ENCODE measurements at regions not wholly inside any gene's neighbourhood (a gene's known extent, or its start where the extent isn't known, plus 50 kb on each side); places are given as distances from the start of the nearest gene placed in this dataset.

DNA sequence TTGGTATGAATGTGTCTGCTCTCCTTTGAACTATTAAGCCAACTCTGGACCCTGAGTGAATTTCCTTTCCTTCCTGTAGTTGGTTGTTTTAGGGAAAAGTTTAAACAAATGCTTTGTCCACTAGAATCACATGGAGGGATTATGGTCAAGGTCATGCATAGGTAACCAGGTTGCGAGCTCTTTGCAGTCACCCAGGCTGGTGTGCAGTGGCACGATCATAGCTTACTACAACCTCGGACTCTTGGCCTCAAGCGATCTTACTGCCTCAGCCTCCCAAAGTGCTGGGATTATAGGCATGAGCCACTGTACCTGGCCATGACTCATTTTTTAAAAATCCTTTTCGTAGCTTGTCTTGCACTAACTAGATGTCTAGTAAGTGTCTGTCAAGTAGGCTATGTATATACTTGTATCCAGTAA, 88.0 kb upstream of the SOX4 start:
- no peaks in the 10 kb centered on the region for H3K4me1 Mint-ChIP-seq (ENCODE audit: low read depth, unreplicated experiment)
- H3K27ac Mint-ChIP-seq (ENCODE audit: unreplicated experiment) = no peak overlapping the region
- DNase-seq = no peak
- H3K27me3 Mint-ChIP-seq (ENCODE audit: unreplicated experiment) = peaks cover 2% of the 10 kb centered on the region
- H3K36me3 Mint-ChIP-seq (ENCODE audit: unreplicated experiment) = no peaks in the 10 kb centered on the region
- no peak overlapping the region for H3K4me3 Mint-ChIP-seq (ENCODE audit: unreplicated experiment)
- TF ChIP-seq, protein P1, sequence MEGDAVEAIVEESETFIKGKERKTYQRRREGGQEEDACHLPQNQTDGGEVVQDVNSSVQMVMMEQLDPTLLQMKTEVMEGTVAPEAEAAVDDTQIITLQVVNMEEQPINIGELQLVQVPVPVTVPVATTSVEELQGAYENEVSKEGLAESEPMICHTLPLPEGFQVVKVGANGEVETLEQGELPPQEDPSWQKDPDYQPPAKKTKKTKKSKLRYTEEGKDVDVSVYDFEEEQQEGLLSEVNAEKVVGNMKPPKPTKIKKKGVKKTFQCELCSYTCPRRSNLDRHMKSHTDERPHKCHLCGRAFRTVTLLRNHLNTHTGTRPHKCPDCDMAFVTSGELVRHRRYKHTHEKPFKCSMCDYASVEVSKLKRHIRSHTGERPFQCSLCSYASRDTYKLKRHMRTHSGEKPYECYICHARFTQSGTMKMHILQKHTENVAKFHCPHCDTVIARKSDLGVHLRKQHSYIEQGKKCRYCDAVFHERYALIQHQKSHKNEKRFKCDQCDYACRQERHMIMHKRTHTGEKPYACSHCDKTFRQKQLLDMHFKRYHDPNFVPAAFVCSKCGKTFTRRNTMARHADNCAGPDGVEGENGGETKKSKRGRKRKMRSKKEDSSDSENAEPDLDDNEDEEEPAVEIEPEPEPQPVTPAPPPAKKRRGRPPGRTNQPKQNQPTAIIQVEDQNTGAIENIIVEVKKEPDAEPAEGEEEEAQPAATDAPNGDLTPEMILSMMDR (IDR thresholded peaks at IDR 0.05; ENCODE audit: partially characterized antibody, unreplicated experiment) = no peak
- H3K9me3 Mint-ChIP-seq (ENCODE audit: unreplicated experiment) = peaks cover 3% of the 10 kb centered on the region

DNA sequence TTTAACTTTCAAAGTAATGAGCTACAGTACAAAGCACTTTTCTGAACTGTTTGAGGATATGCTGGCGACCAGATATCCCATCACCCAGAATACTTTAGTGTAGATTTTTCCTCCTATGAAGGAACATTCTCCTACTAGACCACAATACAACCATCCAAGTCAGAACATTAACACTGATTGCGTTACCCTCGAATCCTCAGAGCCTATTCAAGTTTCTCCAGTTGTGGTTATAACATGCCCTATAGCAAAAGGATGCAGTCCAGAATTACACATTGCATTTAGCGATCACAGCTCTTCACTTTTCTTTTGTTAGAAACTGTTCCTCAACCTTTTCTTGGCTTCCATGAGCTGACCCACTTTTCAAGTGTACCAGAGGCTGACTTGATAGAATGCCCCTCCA, 87.4 kb upstream of the SOX4 start:
- H3K36me3 Mint-ChIP-seq (ENCODE audit: unreplicated experiment) = no peaks in the 10 kb centered on the region
- TF ChIP-seq, protein P1 (IDR thresholded peaks at IDR 0.05; ENCODE audit: partially characterized antibody, unreplicated experiment) = no peak
- no peak overlapping the region for H3K27ac Mint-ChIP-seq (ENCODE audit: unreplicated experiment)
- no peak overlapping the region for H3K4me3 Mint-ChIP-seq (ENCODE audit: unreplicated experiment)
- H3K4me1 Mint-ChIP-seq (ENCODE audit: low read depth, unreplicated experiment) = no peaks in the 10 kb centered on the region
- H3K27me3 Mint-ChIP-seq (ENCODE audit: unreplicated experiment) = peaks cover 2% of the 10 kb centered on the region
- H3K9me3 Mint-ChIP-seq (ENCODE audit: unreplicated experiment) = peaks cover under 1% of the 10 kb centered on the region
- no peak for DNase-seq

DNA sequence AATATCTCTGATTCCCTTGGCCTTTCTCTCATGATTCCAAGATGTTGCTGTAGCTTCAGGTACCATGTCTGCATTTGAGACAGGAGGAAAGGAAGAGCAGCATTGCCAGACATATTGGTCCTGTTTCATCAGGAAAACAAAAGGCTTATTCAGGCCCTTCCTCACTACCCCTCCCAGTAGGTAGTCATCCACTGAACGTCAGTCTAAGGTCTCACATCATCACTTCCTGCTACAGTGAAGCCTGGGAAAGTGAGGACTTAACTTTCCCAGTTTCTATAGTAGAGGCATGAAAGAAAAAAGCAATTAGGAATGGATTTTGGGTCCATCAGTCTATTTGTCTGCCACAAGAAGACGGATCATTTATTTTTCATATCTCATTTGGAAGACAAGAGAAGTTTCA, 85.7 kb upstream of the SOX4 start:
- Mint-ChIP-seq H3K9me3 (ENCODE audit: unreplicated experiment) (no peaks in the 10 kb centered on the region), H3K4me3 (ENCODE audit: unreplicated experiment) (no peak overlapping the region), H3K27ac (ENCODE audit: unreplicated experiment) (no peak overlapping the region), H3K4me1 (ENCODE audit: low read depth, unreplicated experiment) (no peaks in the 10 kb centered on the region), H3K36me3 (ENCODE audit: unreplicated experiment) (no peaks in the 10 kb centered on the region), H3K27me3 (ENCODE audit: unreplicated experiment) (peaks cover 2% of the 10 kb centered on the region)
- TF ChIP-seq, protein P1 (IDR thresholded peaks at IDR 0.05; ENCODE audit: partially characterized antibody, unreplicated experiment) = no peak
- DNase-seq = no peak

DNA sequence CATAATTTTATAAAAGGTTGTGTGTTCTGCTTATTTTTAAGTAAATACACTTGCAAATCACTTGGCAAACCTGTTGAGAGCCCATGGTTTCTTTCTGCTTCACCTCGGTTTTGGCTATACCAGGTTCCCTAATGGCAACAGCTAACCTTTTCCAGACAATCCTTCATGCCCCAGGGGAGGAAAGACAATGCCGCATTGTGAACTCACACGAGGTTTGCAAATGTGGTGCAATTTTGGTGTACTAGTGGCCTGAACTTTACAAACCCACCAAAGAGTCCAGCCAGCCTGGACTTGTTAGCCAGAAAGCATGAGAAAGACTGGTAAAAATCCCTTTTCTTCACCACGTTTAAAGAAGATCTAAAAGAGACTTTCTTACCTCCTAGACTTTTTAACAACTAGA, 84.8 kb upstream of the SOX4 start:
- Mint-ChIP-seq H3K4me1 (ENCODE audit: low read depth, unreplicated experiment) (no peaks in the 10 kb centered on the region), H3K9me3 (ENCODE audit: unreplicated experiment) (no peaks in the 10 kb centered on the region), H3K4me3 (ENCODE audit: unreplicated experiment) (no peak overlapping the region), H3K36me3 (ENCODE audit: unreplicated experiment) (no peaks in the 10 kb centered on the region), H3K27me3 (ENCODE audit: unreplicated experiment) (peaks cover 2% of the 10 kb centered on the region), H3K27ac (ENCODE audit: unreplicated experiment) (no peak overlapping the region)
- TF ChIP-seq, protein P1 (IDR thresholded peaks at IDR 0.05; ENCODE audit: partially characterized antibody, unreplicated experiment) = no peak
- DNase-seq = no peak

DNA sequence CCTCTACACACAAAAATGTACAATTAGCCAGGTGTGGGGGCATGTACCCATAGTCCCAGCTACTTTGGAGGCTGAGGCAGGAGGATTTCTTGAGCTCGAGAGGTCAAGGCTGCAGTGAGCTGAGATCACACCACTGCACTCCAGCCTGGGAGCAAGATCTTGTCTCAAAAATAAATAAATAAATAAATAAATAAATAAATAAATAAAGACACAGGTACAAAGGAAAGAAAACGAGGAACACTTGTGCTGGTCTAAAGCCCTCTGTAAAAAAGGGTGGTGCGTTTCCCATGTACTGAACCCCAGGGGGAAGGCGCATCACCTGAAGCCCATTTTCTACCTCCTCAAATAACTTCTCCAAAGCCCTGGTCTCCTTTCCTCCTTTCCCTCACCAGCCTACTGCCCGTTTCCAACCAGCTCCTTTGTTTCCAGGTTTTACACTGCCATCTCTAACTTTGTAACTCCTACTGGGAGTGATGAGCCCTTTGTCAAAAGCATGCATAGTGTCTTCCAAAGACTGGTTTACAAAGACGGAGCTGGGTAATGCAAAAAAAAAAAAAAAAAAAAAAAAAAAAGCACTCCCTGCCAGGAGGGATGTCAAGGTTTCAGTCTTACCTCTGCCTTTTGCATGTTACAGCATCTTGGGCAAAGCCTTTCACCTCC, 81.5 kb upstream of the SOX4 start:
- TF ChIP-seq, protein P1 (IDR thresholded peaks at IDR 0.05; ENCODE audit: partially characterized antibody, unreplicated experiment) = no peak
- H3K27ac Mint-ChIP-seq (ENCODE audit: unreplicated experiment) = no peak overlapping the region
- no peak for DNase-seq
- no peaks in the 10 kb centered on the region for H3K9me3 Mint-ChIP-seq (ENCODE audit: unreplicated experiment)
- no peak overlapping the region for H3K4me3 Mint-ChIP-seq (ENCODE audit: unreplicated experiment)
- H3K27me3 Mint-ChIP-seq (ENCODE audit: unreplicated experiment) = no peaks in the 10 kb centered on the region
- no peaks in the 10 kb centered on the region for H3K4me1 Mint-ChIP-seq (ENCODE audit: low read depth, unreplicated experiment)
- H3K36me3 Mint-ChIP-seq (ENCODE audit: unreplicated experiment) = no peaks in the 10 kb centered on the region
